HL-60 (cell line): ENCODE measurements at regions not wholly inside any gene's neighbourhood (a gene's known extent, or its start where the extent isn't known, plus 50 kb on each side); places are given as distances from the start of the nearest gene placed in this dataset.

ENCODE experiments used
- CTCF ChIP-seq: IDR thresholded peaks from one replicate; pipeline ENCODE4 v1.5.1; 2011; ENCODE audit warnings: low read length, control low read depth, inconsistent platforms; ENCODE audit not compliant: insufficient read depth
- GABPA ChIP-seq: IDR thresholded peaks from 2 replicates; pipeline ENCODE4 v1.6.1; 2012; ENCODE audit warnings: low read depth
- POLR2AphosphoS5 ChIP-seq: IDR thresholded peaks from 2 replicates; pipeline ENCODE4 v1.6.1; 2012; ENCODE audit warnings: low read depth
- REST ChIP-seq: IDR thresholded peaks from 2 replicates; pipeline ENCODE4 v1.6.1; 2012; ENCODE audit warnings: low read depth; ENCODE audit not compliant: insufficient replicate concordance

GRCh38 chr1:184866586-184866985 lies 107.7 kb downstream of the NIBAN1 start:
- TF ChIP-seq CTCF, result no peak
- TF ChIP-seq REST, result no peak
- TF ChIP-seq GABPA, result no peak
- TF ChIP-seq POLR2AphosphoS5, result no peak
